GM12873 (cell line): ENCODE measurements at regions not wholly inside any gene's neighbourhood (a gene's known extent, or its start where the extent isn't known, plus 50 kb on each side); places are given as distances from the start of the nearest gene placed in this dataset.

ENCODE experiments used
- TF ChIP-seq, protein P1 (sequence below): IDR thresholded peaks from 2 replicates; pipeline ENCODE4 v1.5.1; 2012; ENCODE audit warnings: low read depth, mild to moderate bottlenecking, moderate library complexity, low read length, control low read depth; ENCODE audit not compliant: insufficient read depth; ENCODE audit errors: missing control alignments

DNA sequence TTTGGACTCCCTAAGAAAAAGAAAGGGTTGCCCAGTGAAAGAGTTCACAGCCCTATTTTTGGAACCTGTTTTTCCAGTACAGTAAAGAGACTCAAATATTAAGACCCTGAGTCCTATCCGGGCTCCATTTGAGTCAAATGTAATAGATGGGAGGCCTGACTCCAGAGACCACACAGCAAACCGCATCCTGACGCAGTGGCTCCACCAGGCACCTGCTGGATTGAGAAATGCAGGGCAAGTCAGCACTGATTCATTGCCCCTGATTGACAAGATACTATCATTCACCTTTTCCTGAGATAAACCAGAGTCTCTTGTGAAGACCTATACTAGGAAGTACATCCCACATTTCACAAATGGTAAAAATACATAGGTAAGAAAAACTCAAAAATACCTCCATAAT, 715.7 kb upstream of the SOX9 start:
- TF ChIP-seq, protein P1, sequence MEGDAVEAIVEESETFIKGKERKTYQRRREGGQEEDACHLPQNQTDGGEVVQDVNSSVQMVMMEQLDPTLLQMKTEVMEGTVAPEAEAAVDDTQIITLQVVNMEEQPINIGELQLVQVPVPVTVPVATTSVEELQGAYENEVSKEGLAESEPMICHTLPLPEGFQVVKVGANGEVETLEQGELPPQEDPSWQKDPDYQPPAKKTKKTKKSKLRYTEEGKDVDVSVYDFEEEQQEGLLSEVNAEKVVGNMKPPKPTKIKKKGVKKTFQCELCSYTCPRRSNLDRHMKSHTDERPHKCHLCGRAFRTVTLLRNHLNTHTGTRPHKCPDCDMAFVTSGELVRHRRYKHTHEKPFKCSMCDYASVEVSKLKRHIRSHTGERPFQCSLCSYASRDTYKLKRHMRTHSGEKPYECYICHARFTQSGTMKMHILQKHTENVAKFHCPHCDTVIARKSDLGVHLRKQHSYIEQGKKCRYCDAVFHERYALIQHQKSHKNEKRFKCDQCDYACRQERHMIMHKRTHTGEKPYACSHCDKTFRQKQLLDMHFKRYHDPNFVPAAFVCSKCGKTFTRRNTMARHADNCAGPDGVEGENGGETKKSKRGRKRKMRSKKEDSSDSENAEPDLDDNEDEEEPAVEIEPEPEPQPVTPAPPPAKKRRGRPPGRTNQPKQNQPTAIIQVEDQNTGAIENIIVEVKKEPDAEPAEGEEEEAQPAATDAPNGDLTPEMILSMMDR = no peak

DNA sequence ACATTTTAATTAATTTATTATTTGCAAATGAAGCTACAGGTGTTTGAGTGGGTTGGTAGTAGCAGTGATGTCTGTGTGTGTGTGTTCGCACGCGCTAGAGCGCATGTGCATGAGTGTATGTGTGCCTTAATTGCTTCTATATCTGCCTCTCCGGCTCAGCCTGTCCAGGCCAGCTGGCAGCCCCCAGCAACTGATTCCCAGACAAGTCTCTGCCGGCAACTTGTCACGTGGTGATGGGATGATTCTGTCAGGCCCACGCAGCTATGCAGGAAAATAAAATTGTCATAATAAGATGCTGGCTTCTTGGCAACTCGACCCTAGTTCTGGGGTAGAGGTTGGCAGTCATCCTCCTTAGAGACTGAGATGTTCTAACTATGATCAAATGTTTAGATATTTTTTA, 712.8 kb upstream of the SOX9 start:
- TF ChIP-seq, protein P1 = no peak

DNA sequence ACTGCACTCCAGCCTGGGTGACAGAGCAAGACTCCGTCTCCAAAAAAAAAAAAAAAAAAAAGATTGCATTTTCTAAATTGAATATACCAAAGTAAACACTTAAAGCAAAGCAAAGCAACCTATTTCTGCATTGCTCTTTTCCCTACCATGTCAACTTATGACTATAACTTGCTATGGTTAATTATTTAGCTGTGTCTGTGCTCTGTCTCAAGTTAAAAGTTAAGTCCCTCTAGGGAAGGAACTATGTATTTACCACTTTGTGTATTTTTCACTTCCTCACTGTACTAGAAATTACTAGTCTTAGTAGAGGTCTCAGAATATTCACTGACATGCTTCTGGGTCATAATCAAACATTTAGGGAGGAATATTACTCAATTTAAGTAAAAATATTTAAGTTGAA, 711.7 kb upstream of the SOX9 start:
- TF ChIP-seq, protein P1 = no peak

DNA sequence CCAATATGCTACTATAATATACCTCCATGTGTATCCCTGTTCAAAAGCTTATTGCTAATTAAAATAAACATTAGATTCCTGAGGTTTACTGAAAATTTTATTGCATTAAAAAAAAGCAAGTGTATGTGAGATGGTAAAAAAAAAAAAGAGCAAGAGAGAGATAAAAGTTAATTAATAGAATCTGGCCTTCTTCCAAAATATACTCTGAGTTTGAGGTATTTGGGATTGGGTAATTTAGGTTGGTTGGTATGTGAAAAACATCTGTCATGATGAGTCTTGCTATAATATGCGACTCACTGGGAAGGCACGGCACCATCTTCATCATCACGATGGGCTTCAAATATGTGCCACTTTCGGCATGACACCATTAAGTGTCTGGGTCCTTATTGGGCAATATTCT, 711.1 kb upstream of the SOX9 start:
- TF ChIP-seq, protein P1 = no peak

DNA sequence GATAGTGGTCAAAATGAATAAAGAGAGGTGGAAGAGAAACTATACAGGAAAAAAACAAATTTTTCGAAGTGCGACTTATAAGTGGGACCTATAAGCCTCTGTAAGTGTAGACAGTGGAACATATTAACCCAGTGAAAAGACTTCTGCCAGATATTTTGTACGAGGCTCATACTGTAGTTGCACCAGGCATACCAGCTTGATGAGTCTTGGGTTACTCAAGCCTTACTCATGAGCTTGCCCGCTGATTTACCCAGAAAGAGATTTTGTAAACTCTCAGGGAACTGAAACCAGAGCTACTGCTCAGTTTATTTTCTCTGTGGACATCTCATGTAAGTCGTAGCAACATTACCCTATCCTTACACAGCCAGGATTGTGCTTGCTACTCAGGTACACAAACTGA, 708.0 kb upstream of the SOX9 start:
- TF ChIP-seq, protein P1 = no peak

DNA sequence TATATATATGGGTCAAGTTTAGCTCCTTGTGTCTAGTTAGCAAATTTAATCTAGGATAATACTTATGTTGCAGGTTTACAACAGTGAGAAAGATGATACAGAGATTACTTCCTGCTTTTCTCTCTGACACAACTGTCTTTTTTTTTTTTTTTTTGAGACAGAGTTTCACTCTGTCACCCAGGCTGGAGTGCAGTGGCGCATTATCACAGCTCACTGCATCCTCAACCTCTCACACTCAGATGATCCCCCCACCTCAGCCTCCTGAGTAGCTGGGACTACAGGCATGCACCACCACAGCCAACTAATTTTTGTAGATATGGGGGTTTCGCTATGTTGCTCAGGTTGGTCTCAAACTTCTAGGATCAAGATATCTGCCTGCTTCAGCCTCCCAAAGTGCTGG, 706.9 kb upstream of the SOX9 start:
- TF ChIP-seq, protein P1 = no peak

DNA sequence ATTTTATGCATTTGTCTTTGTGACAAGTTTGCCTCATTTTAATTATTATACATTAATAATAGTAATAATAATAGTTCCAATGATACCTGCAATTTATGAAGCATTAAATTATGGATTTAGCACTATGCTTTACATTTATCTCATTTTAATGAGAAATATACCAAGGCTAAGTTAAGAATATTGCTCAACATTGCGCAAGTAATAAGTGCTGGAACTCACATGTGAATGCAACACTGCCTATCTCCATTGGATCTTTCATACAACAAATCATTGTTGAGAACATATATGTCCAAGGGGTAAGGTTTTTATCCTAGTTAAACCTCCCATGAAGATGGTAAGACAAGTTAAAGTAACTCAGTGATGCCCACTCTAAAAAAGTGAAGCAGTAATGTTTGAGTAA, 703.7 kb upstream of the SOX9 start:
- TF ChIP-seq, protein P1 = no peak

DNA sequence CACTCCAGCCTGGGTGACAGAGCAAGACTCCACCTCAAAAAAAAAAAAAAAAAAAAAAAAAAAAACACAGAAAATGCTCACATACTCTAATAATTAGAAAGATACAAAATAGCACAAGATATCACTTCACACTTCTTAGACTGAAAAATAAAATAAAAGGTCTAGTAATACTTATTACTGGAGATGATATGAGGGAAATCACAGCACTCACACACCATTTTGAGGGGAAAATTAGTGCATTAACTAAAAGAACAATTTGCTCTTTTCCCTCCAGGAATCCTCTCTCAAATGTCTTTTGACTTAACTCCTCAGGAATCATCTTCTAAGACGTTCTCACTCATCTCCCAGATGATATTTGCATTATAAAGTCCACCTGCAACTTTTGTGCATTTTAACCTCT, 697.9 kb upstream of the SOX9 start:
- TF ChIP-seq, protein P1 = no peak
